ENCODE measurements at regions not wholly inside any gene's neighbourhood (a gene's known extent, or its start where the extent isn't known, plus 50 kb on each side); places are given as distances from the start of the nearest gene placed in this dataset.
A peak's percentile ranks its signal among the peaks of the same experiment; 100 is the strongest.
"Not testable (repeated sequence)": the region's sequence is repeated elsewhere in the genome, so short reads cannot be mapped to it uniquely, and the experiment has no call there.

DNA sequence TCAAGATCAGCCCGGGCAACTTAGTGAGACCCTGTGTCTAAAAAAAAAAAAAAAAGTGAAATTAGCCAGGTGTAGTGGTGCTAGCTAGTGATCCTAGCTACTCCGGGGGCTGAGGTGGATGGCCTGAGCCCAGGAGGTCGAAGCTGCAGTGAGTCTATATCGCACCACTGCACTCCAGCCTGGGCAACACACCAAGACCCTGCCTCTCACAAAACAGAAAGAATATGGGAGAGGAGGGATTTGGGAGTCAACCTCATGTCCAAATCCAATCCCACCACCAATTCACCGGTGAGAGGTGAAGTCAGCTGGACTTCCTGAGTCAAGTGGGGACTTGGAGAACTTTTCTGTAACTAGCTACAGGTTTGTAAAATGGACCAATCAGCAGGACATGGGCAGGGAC lies 80.5 kb upstream of the MFGE8 start:
- Mint-ChIP-seq H3K27ac (no peak overlapping the region), H3K4me3 (no peak overlapping the region), H3K36me3 (ENCODE audit: low read depth) (no peaks in the 10 kb centered on the region), H3K27me3 (peaks cover 5% of the 10 kb centered on the region), H3K4me1 (ENCODE audit: low read depth) (no peaks in the 10 kb centered on the region), H3K9me3 (no peaks in the 10 kb centered on the region)
- ChIA-PET CTCF (interaction anchor here (1.5 kb wide), 1 partner anchor 89 kb away, joined by 4 read pairs; no protein-coding TSS in a partner anchor), POLR2A (no interaction called here)
- DNase-seq (no peak), ATAC-seq (no peak)
- intact Hi-C loops (cut with micrococcal nuclease) = no loop called here
- TF ChIP-seq, protein P1, sequence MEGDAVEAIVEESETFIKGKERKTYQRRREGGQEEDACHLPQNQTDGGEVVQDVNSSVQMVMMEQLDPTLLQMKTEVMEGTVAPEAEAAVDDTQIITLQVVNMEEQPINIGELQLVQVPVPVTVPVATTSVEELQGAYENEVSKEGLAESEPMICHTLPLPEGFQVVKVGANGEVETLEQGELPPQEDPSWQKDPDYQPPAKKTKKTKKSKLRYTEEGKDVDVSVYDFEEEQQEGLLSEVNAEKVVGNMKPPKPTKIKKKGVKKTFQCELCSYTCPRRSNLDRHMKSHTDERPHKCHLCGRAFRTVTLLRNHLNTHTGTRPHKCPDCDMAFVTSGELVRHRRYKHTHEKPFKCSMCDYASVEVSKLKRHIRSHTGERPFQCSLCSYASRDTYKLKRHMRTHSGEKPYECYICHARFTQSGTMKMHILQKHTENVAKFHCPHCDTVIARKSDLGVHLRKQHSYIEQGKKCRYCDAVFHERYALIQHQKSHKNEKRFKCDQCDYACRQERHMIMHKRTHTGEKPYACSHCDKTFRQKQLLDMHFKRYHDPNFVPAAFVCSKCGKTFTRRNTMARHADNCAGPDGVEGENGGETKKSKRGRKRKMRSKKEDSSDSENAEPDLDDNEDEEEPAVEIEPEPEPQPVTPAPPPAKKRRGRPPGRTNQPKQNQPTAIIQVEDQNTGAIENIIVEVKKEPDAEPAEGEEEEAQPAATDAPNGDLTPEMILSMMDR (IDR thresholded peaks at IDR 0.05) = no peak

GRCh38 chr15:88994286-88994685 lies 81.1 kb upstream of the MFGE8 start:
- CTCF ChIA-PET = interaction anchor here (1.2 to 1.5 kb wide), 2 partner anchors 10 to 90 kb away, joined by 3 to 4 read pairs; no protein-coding TSS in a partner anchor
- no peaks in the 10 kb centered on the region for H3K4me1 Mint-ChIP-seq (ENCODE audit: low read depth)
- H3K36me3 Mint-ChIP-seq (ENCODE audit: low read depth) = no peaks in the 10 kb centered on the region
- no peak for DNase-seq
- TF ChIP-seq, protein P1 (IDR thresholded peaks at IDR 0.05) = no peak
- no peak for ATAC-seq
- POLR2A ChIA-PET = no interaction called here
- H3K9me3 Mint-ChIP-seq = no peaks in the 10 kb centered on the region
- intact Hi-C loops (cut with micrococcal nuclease) = no loop called here
- H3K4me3 Mint-ChIP-seq = no peak overlapping the region
- no peak overlapping the region for H3K27ac Mint-ChIP-seq
- peaks cover 5% of the 10 kb centered on the region for H3K27me3 Mint-ChIP-seq

- POLR2A ChIA-PET = no interaction called here
- CTCF ChIA-PET = interaction anchor here (1.0 kb wide), 1 partner anchor 91 kb away, joined by 3 read pairs; no protein-coding TSS in a partner anchor
- no peaks in the 10 kb centered on the region for H3K36me3 Mint-ChIP-seq (ENCODE audit: low read depth)
- DNase-seq (no peak), ATAC-seq (no peak)
- H3K27me3 Mint-ChIP-seq = peaks cover 5% of the 10 kb centered on the region
- intact Hi-C loops (cut with micrococcal nuclease) = no loop called here
- TF ChIP-seq, protein P1 (IDR thresholded peaks at IDR 0.05) = no peak
- no peak overlapping the region for H3K27ac Mint-ChIP-seq
- no peak overlapping the region for H3K4me3 Mint-ChIP-seq
- no peaks in the 10 kb centered on the region for H3K9me3 Mint-ChIP-seq
- H3K4me1 Mint-ChIP-seq (ENCODE audit: low read depth) = no peaks in the 10 kb centered on the region
Observed at GRCh38 chr15:88995449-88995848, 82.3 kb upstream of the MFGE8 start.

GRCh38 chr15:88997531-88997930 lies 84.4 kb upstream of the MFGE8 start:
- POLR2A ChIA-PET = no interaction called here
- CTCF ChIA-PET = interaction anchor here (0.7 to 1.8 kb wide), 3 partner anchors 10 to 93 kb away, joined by 3 to 6 read pairs (median 3); no protein-coding TSS in a partner anchor

GRCh38 chr15:88998980-88999713 lies 86.0 kb upstream of the MFGE8 start:
- DNase-seq (peak; percentile 5), ATAC-seq (peak; percentile 45)
- H3K4me3 Mint-ChIP-seq = no peak overlapping the region
- ChIA-PET POLR2A (no interaction called here), CTCF (interaction anchor here (1.8 kb wide), 1 partner anchor 94 kb away, joined by 6 read pairs; no protein-coding TSS in a partner anchor)
- intact Hi-C loops (cut with micrococcal nuclease) = no loop called here
- peaks cover 5% of the 10 kb centered on the region for H3K27me3 Mint-ChIP-seq
- no peak overlapping the region for H3K27ac Mint-ChIP-seq
- H3K4me1 Mint-ChIP-seq (ENCODE audit: low read depth) = peaks cover 4% of the 10 kb centered on the region
- H3K9me3 Mint-ChIP-seq = no peaks in the 10 kb centered on the region
- no peaks in the 10 kb centered on the region for H3K36me3 Mint-ChIP-seq (ENCODE audit: low read depth)
- TF ChIP-seq, protein P1 (IDR thresholded peaks at IDR 0.05) = no peak

More at GRCh38 chr15:88997531-88997930, 84.4 kb upstream of the MFGE8 start:
- intact Hi-C loops (cut with micrococcal nuclease) = no loop called here
- no peak overlapping the region for H3K4me3 Mint-ChIP-seq
- peaks cover 5% of the 10 kb centered on the region for H3K27me3 Mint-ChIP-seq
- H3K27ac Mint-ChIP-seq = no peak overlapping the region
- DNase-seq (no peak), ATAC-seq (no peak)
- H3K4me1 Mint-ChIP-seq (ENCODE audit: low read depth) = peaks cover 4% of the 10 kb centered on the region
- TF ChIP-seq, protein P1 (IDR thresholded peaks at IDR 0.05) = no peak
- no peaks in the 10 kb centered on the region for H3K36me3 Mint-ChIP-seq (ENCODE audit: low read depth)
- H3K9me3 Mint-ChIP-seq = no peaks in the 10 kb centered on the region

DNA sequence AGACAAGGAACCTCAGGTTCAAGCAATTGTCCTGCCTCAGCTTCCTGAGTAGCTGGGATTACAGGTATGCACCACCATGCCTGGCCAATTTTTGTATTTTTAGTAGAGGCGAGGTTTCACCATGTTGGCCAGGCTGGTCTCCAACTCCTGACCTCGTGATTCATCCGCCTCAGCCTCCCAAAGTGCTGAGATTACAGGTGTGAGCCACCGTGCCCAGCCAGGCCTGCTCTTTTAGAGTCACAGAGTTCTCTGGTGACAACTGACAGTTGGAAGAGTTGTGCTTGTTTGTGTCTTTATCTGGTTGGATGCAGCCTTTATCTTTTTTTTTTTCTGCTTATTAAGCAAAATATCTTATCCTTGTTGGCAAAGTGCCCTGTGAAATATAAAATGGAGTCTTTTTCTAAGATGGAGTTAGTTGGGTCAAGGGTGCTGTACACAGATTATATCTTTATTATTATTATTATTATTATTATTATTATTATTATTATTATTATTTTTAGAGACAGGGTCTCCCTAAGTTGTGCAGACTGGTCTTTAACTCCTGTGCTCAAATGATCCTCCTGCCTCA lies 86.5 kb upstream of the ABHD2 start:
- H3K9me3 Mint-ChIP-seq; H3K4me1 Mint-ChIP-seq (ENCODE audit: low read depth); H3K4me3 Mint-ChIP-seq; DNase-seq; H3K27ac Mint-ChIP-seq; H3K27me3 Mint-ChIP-seq; intact Hi-C loops (cut with micrococcal nuclease); H3K36me3 Mint-ChIP-seq (ENCODE audit: low read depth); ATAC-seq: not testable (repeated sequence)
- CTCF ChIA-PET = interaction anchor here (1.0 to 2.1 kb wide), 2 partner anchors 97 to 123 kb away, joined by 3 to 10 read pairs; no protein-coding TSS in a partner anchor
- POLR2A ChIA-PET = interaction anchor here (1.2 kb wide), 1 partner anchor 177 kb away, joined by 4 read pairs; no protein-coding TSS in a partner anchor
